AG10803 (cell line): ENCODE measurements at regions not wholly inside any gene's neighbourhood (a gene's known extent, or its start where the extent isn't known, plus 50 kb on each side); places are given as distances from the start of the nearest gene placed in this dataset.
A peak's percentile ranks its signal among the peaks of the same experiment; 100 is the strongest.

Source experiments
- DNase-seq: peaks from one replicate; pipeline ENCODE4 v3.0.0; 2010; ENCODE audit warnings: low read depth
- H3K4me3 ChIP-seq: 2 replicates; pipeline ENCODE4 v1.5.1; 2011; ENCODE audit warnings: mild to moderate bottlenecking, low read length, control low read depth
- CTCF ChIP-seq: conservative IDR thresholded peaks from 2 replicates; pipeline ENCODE4 v1.5.1; 2011; ENCODE audit warnings: mild to moderate bottlenecking, low read length, control low read depth, inconsistent platforms

- no peak for DNase-seq
- TF ChIP-seq CTCF = no peak
- H3K4me3 ChIP-seq = no peak overlapping the region
Measured at GRCh38 chrX:149282909-149283308, 222.2 kb downstream of the IDS start.

- H3K4me3 ChIP-seq = no peak overlapping the region
- TF ChIP-seq CTCF = no peak
- DNase-seq = no peak
Measured at GRCh38 chrX:149280011-149280410, 225.1 kb downstream of the IDS start.

GRCh38 chrX:149275836-149276235, 229.3 kb downstream of the IDS start:
- no peak overlapping the region for H3K4me3 ChIP-seq
- no peak for TF ChIP-seq CTCF
- peak; percentile 23 for DNase-seq

- H3K4me3 ChIP-seq = no peak overlapping the region
- no peak for DNase-seq
- TF ChIP-seq CTCF = no peak
Measured at GRCh38 chrX:149274516-149275105, 230.5 kb downstream of the IDS start.

GRCh38 chrX:149272690-149273463, 232.2 kb downstream of the IDS start:
- H3K4me3 ChIP-seq = no peak overlapping the region
- DNase-seq = no peak
- no peak for TF ChIP-seq CTCF

- DNase-seq = no peak
- no peak overlapping the region for H3K4me3 ChIP-seq
- TF ChIP-seq CTCF = no peak
Measured at GRCh38 chrX:149267878-149268813, 237.0 kb downstream of the IDS start.
